Bone marrow (tissue), 2 donors: ENCODE measurements at regions not wholly inside any gene's neighbourhood (a gene's known extent, or its start where the extent isn't known, plus 50 kb on each side); places are given as distances from the start of the nearest gene placed in this dataset.

Source experiments
- DNase-seq, 2 donors: peaks; one replicate each; lab custom pipeline; 2025; lab: John Stamatoyannopoulos, UW

- DNase-seq, result no peak
These were observed 452.9 kb downstream of the GRXCR1 start for GRCh38 chr4:43345323-43345925.

GRCh38 chr4:43348591-43348990 lies 456.1 kb downstream of the GRXCR1 start:
- no peak for DNase-seq

GRCh38 chr4:43351970-43352806 lies 459.7 kb downstream of the GRXCR1 start:
- DNase-seq, result no peak

- DNase-seq, result no peak
These were observed 460.3 kb downstream of the GRXCR1 start for GRCh38 chr4:43352859-43353258.

GRCh38 chr4:43353552-43353951 lies 461.0 kb downstream of the GRXCR1 start:
- DNase-seq, result no peak

- DNase-seq, result no peak
These were observed 464.3 kb downstream of the GRXCR1 start for GRCh38 chr4:43356786-43357185.

- DNase-seq, result no peak
These were observed 464.9 kb downstream of the GRXCR1 start for GRCh38 chr4:43357252-43357974.

- DNase-seq, result no peak
These were observed 467.8 kb downstream of the GRXCR1 start for GRCh38 chr4:43360296-43360695.

- DNase-seq, result no peak
These were observed 470.5 kb downstream of the GRXCR1 start for GRCh38 chr4:43362875-43363636.

- no peak for DNase-seq
These were observed 476.6 kb downstream of the GRXCR1 start for GRCh38 chr4:43369036-43369594.

- no peak for DNase-seq
These were observed 480.7 kb downstream of the GRXCR1 start for GRCh38 chr4:43373201-43373600.

- DNase-seq, result no peak
These were observed 481.8 kb downstream of the GRXCR1 start for GRCh38 chr4:43374216-43374751.

- DNase-seq, result no peak
These were observed 486.5 kb downstream of the GRXCR1 start for GRCh38 chr4:43379016-43379415.

- no peak for DNase-seq
These were observed 487.6 kb downstream of the GRXCR1 start for GRCh38 chr4:43380093-43380492.

GRCh38 chr4:43391069-43391468 lies 498.6 kb downstream of the GRXCR1 start:
- DNase-seq, result no peak

GRCh38 chr4:43394976-43395375 lies 502.5 kb downstream of the GRXCR1 start:
- no peak for DNase-seq

GRCh38 chr4:43399726-43400125 lies 507.2 kb downstream of the GRXCR1 start:
- DNase-seq, result no peak

- no peak for DNase-seq
These were observed 509.9 kb downstream of the GRXCR1 start for GRCh38 chr4:43402393-43402792.

GRCh38 chr4:43410636-43411035 lies 518.1 kb downstream of the GRXCR1 start:
- DNase-seq, result no peak

- DNase-seq, result no peak
These were observed 518.7 kb downstream of the GRXCR1 start for GRCh38 chr4:43411226-43411625.

GRCh38 chr4:43423276-43423675 lies 530.8 kb downstream of the GRXCR1 start:
- DNase-seq, result no peak

- DNase-seq, result no peak
These were observed 532.7 kb downstream of the GRXCR1 start for GRCh38 chr4:43425206-43425605.
